Neural cell (in vitro differentiated cells): ENCODE measurements at regions not wholly inside any gene's neighbourhood (a gene's known extent, or its start where the extent isn't known, plus 50 kb on each side); places are given as distances from the start of the nearest gene placed in this dataset.

Experiments
- H2AFZ ChIP-seq: fragments of 200-600, 300-800 bp; sonication (generic), shearing (Covaris generic); 2 replicates; pipeline ENCODE4 v1.6.0; 2014; ENCODE audit warnings: low read depth, mild to moderate bottlenecking, antibody characterized with exemption, low read length, moderate library complexity
- H3F3A ChIP-seq: fragments of 200-600 bp; shearing (Covaris generic); 2 replicates; pipeline ENCODE4 v1.6.1; 2016; ENCODE audit warnings: mild to moderate bottlenecking, moderate library complexity, mixed read lengths, antibody characterized with exemption, low read length; ENCODE audit not compliant: insufficient read depth, poor library complexity, severe bottlenecking
- H3K27ac ChIP-seq: fragments of 200-600, 300-800 bp; sonication (generic), shearing (Covaris generic); 2 replicates; pipeline ENCODE4 v1.5.1; 2014; ENCODE audit warnings: mild to moderate bottlenecking, low read length, moderate library complexity
- H3K27me3 ChIP-seq: fragments of 300-800, 200-600 bp; sonication (generic), shearing (Covaris generic); 2 replicates; pipeline ENCODE4 v1.6.0; 2014; ENCODE audit warnings: mild to moderate bottlenecking, low read depth, low read length, moderate library complexity; ENCODE audit not compliant: insufficient read depth
- H3K36me3 ChIP-seq: fragments of 300-800, 200-600 bp; sonication (generic), shearing (Covaris generic); 2 replicates; pipeline ENCODE4 v1.5.1; 2014; ENCODE audit warnings: mild to moderate bottlenecking, antibody characterized with exemption, low read length, moderate library complexity; ENCODE audit not compliant: insufficient read depth
- H3K4me2 ChIP-seq: fragments of 300-800, 200-600 bp; sonication (generic), shearing (Covaris generic); 2 replicates; pipeline ENCODE4 v1.6.0; 2014; ENCODE audit warnings: mild to moderate bottlenecking, low read length
- H3K4me3 ChIP-seq: fragments of 300-800, 200-600 bp; sonication (generic), shearing (Covaris generic); 2 replicates; pipeline ENCODE4 v1.5.1; 2014; ENCODE audit warnings: mild to moderate bottlenecking, low read length, moderate library complexity
- H3K79me2 ChIP-seq: fragments of 200-600 bp; shearing (Covaris generic); replicated peaks from 2 replicates; pipeline ENCODE4 v1.6.0; 2014; ENCODE audit warnings: mild to moderate bottlenecking, low read length, moderate library complexity; ENCODE audit not compliant: insufficient read depth
- H3K9ac ChIP-seq: fragments of 300-800, 200-600 bp; sonication (generic), shearing (Covaris generic); 2 replicates; pipeline ENCODE4 v1.6.1; 2016; ENCODE audit warnings: mild to moderate bottlenecking, low read length, mixed read lengths
- H3K9me2 ChIP-seq: fragments of 200-600 bp; shearing (Covaris generic); 2 replicates; pipeline ENCODE4 v1.6.1; 2016; ENCODE audit warnings: mild to moderate bottlenecking, low read length, mixed read lengths; ENCODE audit not compliant: insufficient read depth
- H3K9me3 ChIP-seq: fragments of 200-600, 300-800 bp; sonication (generic), shearing (Covaris generic); 2 replicates; pipeline ENCODE4 v1.6.1; 2016; ENCODE audit warnings: mild to moderate bottlenecking, mixed run types, low read length, moderate library complexity, mixed read lengths
- H4K20me1 ChIP-seq: fragments of 200-600 bp; shearing (Covaris generic); 2 replicates; pipeline ENCODE4 v1.6.1; 2016; ENCODE audit warnings: mild to moderate bottlenecking, mixed run types; ENCODE audit not compliant: insufficient read depth
- EP300 ChIP-seq: fragments of 450-650 bp; conservative IDR thresholded peaks from 2 replicates; pipeline ENCODE4 v1.6.1; 2014; ENCODE audit warnings: antibody characterized with exemption, mild to moderate bottlenecking, moderate library complexity; ENCODE audit not compliant: poor library complexity, severe bottlenecking
- EZH2 ChIP-seq: fragments of 200-600, 300-800 bp; shearing (Covaris generic), sonication (generic); IDR thresholded peaks from 2 replicates; pipeline ENCODE4 v1.6.1; 2014; ENCODE audit warnings: antibody characterized with exemption, low read length, borderline replicate concordance, mild to moderate bottlenecking; ENCODE audit not compliant: insufficient read depth, poor library complexity, severe bottlenecking
- MXI1 ChIP-seq: fragments of 450-650 bp; conservative IDR thresholded peaks from 2 replicates; pipeline ENCODE4 v1.6.1; 2014; ENCODE audit warnings: antibody characterized with exemption, mild to moderate bottlenecking; ENCODE audit not compliant: poor library complexity, severe bottlenecking
- POLR2AphosphoS5 ChIP-seq: IDR thresholded peaks from 2 replicates; pipeline ENCODE4 v1.6.1; 2012
- RAD21 ChIP-seq: fragments of 450-650 bp; conservative IDR thresholded peaks from 2 replicates; pipeline ENCODE4 v1.6.1; 2014; ENCODE audit warnings: antibody characterized with exemption, mild to moderate bottlenecking, moderate library complexity
- SMC3 ChIP-seq: fragments of 450-650 bp; conservative IDR thresholded peaks from 2 replicates; pipeline ENCODE4 v1.6.1; 2014; ENCODE audit warnings: antibody characterized with exemption, mild to moderate bottlenecking, moderate library complexity; ENCODE audit not compliant: poor library complexity
- TAF1 ChIP-seq: IDR thresholded peaks from 2 replicates; pipeline ENCODE4 v1.6.1; 2012; ENCODE audit warnings: low read depth
- TF ChIP-seq, protein P1 (sequence below): fragments of 450-650 bp; IDR thresholded peaks from 2 replicates; pipeline ENCODE4 v1.5.1; 2014; ENCODE audit warnings: antibody characterized with exemption, mild to moderate bottlenecking, moderate library complexity; ENCODE audit not compliant: poor library complexity, severe bottlenecking
- TF ChIP-seq, protein P2 (sequence below): IDR thresholded peaks from 2 replicates; pipeline ENCODE4 v1.6.1; 2012; ENCODE audit warnings: borderline replicate concordance

GRCh38 chr2:2812117-2812516 is 481.0 kb upstream of the MYT1L start:
- Histone ChIP-seq H3K4me3 (no peak overlapping the region), H3K9me2 (no peaks in the 10 kb centered on the region), H2AFZ (no peak overlapping the region), H4K20me1 (no peaks in the 10 kb centered on the region), H3K9ac (no peak overlapping the region), H3K27me3 (no peaks in the 10 kb centered on the region), H3K27ac (no peak overlapping the region), H3F3A (no peaks in the 10 kb centered on the region), H3K4me2 (no peak overlapping the region), H3K79me2 (no peaks in the 10 kb centered on the region), H3K9me3 (no peaks in the 10 kb centered on the region), H3K36me3 (no peaks in the 10 kb centered on the region)
- no peak for TF ChIP-seq TAF1
- TF ChIP-seq, protein P1, sequence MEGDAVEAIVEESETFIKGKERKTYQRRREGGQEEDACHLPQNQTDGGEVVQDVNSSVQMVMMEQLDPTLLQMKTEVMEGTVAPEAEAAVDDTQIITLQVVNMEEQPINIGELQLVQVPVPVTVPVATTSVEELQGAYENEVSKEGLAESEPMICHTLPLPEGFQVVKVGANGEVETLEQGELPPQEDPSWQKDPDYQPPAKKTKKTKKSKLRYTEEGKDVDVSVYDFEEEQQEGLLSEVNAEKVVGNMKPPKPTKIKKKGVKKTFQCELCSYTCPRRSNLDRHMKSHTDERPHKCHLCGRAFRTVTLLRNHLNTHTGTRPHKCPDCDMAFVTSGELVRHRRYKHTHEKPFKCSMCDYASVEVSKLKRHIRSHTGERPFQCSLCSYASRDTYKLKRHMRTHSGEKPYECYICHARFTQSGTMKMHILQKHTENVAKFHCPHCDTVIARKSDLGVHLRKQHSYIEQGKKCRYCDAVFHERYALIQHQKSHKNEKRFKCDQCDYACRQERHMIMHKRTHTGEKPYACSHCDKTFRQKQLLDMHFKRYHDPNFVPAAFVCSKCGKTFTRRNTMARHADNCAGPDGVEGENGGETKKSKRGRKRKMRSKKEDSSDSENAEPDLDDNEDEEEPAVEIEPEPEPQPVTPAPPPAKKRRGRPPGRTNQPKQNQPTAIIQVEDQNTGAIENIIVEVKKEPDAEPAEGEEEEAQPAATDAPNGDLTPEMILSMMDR = no peak
- no peak for TF ChIP-seq POLR2AphosphoS5
- no peak for TF ChIP-seq EZH2
- TF ChIP-seq SMC3 = no peak
- no peak for TF ChIP-seq RAD21
- TF ChIP-seq, protein P2, sequence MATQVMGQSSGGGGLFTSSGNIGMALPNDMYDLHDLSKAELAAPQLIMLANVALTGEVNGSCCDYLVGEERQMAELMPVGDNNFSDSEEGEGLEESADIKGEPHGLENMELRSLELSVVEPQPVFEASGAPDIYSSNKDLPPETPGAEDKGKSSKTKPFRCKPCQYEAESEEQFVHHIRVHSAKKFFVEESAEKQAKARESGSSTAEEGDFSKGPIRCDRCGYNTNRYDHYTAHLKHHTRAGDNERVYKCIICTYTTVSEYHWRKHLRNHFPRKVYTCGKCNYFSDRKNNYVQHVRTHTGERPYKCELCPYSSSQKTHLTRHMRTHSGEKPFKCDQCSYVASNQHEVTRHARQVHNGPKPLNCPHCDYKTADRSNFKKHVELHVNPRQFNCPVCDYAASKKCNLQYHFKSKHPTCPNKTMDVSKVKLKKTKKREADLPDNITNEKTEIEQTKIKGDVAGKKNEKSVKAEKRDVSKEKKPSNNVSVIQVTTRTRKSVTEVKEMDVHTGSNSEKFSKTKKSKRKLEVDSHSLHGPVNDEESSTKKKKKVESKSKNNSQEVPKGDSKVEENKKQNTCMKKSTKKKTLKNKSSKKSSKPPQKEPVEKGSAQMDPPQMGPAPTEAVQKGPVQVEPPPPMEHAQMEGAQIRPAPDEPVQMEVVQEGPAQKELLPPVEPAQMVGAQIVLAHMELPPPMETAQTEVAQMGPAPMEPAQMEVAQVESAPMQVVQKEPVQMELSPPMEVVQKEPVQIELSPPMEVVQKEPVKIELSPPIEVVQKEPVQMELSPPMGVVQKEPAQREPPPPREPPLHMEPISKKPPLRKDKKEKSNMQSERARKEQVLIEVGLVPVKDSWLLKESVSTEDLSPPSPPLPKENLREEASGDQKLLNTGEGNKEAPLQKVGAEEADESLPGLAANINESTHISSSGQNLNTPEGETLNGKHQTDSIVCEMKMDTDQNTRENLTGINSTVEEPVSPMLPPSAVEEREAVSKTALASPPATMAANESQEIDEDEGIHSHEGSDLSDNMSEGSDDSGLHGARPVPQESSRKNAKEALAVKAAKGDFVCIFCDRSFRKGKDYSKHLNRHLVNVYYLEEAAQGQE = no peak
- TF ChIP-seq EP300 = no peak
- TF ChIP-seq MXI1 = no peak

- Histone ChIP-seq H4K20me1 (no peaks in the 10 kb centered on the region), H3K27ac (no peak overlapping the region), H3K4me2 (no peak overlapping the region), H3K27me3 (no peaks in the 10 kb centered on the region), H3K79me2 (no peaks in the 10 kb centered on the region), H2AFZ (no peak overlapping the region), H3K9me2 (no peaks in the 10 kb centered on the region), H3K36me3 (no peaks in the 10 kb centered on the region), H3K9me3 (no peaks in the 10 kb centered on the region), H3K4me3 (no peak overlapping the region), H3F3A (no peaks in the 10 kb centered on the region), H3K9ac (no peak overlapping the region)
- no peak for TF ChIP-seq MXI1
- no peak for TF ChIP-seq TAF1
- TF ChIP-seq, protein P2 = no peak
- no peak for TF ChIP-seq SMC3
- no peak for TF ChIP-seq EZH2
- TF ChIP-seq, protein P1 = no peak
- no peak for TF ChIP-seq RAD21
- no peak for TF ChIP-seq POLR2AphosphoS5
- TF ChIP-seq EP300 = no peak
Observed at GRCh38 chr2:2810504-2810903, 479.4 kb upstream of the MYT1L start.
